HG03558 (cell line): ENCODE measurements at regions not wholly inside any gene's neighbourhood (a gene's known extent, or its start where the extent isn't known, plus 50 kb on each side); places are given as distances from the start of the nearest gene placed in this dataset.

Experiments
- ATAC-seq: cut with Tn5 transposase; IDR thresholded peaks from one replicate; pipeline ENCODE4 v1.9.1; 2021; ENCODE audit warnings: moderate number of reproducible peaks; ENCODE audit not compliant: unreplicated experiment; ENCODE audit errors: extremely low read depth

DNA sequence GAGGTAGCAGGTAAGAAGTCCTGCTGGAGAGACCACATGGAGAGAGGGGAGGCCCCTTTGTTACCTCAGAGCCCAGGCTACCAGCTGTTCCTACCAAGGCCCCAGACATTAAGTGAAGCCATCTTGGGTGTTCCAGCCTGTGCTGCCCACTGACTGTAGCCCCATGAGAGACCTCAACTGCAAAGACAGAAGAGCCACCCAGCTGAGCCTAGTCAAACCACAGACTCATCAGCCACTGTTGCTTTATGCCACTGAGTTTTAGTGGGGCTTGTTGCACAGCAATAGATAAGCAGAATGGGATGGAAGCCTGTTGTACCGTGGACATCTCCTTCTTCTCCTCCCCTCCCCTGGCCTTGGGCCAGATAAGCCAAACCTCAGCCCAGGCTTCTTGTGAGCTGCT is 83.9 kb downstream of the ADRA2C start:
- no peak for ATAC-seq

DNA sequence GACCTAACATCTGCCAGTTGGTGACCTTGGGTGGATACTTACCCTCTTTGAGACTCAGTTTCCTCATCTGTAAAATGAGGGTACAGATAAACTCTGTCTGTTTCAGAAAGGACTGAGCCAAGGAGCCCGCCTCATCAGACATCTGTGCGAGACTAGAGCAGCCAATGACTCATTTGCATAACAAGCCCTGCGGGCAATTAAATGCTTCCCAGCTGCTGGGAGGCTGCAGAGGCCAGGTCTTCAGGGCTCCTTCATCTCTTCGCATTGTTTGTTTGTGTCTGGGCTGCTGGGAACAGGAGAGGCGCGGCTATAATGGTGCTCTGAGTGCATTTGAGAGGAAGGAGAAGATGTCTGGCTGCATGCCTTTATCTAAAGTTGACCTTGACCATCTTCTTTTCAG is 85.0 kb downstream of the ADRA2C start:
- ATAC-seq = no peak

DNA sequence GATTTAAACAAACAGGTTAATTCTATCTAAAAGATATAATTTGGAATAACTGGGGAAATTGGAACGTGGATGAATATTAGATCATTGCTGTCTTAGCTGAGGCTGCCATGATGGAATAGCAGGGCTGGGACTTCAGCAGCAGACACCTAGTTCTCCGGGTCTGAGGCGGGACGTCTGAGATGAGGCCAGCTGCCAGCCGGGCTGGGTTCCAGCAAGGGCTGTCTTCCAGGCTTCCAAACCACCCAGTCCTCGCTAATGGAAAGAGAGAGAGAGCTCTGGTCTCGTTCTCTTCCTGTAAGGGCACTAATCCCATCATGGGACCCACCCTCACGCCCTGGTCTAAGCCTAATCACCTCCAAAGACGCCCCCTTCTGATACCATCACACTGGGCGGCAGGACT is 85.7 kb downstream of the ADRA2C start:
- ATAC-seq = no peak

- ATAC-seq = no peak
Observed at GRCh38 chr4:3852309-3852708, 86.1 kb downstream of the ADRA2C start.

- no peak for ATAC-seq
Observed at GRCh38 chr4:3852711-3853110, 86.5 kb downstream of the ADRA2C start.

DNA sequence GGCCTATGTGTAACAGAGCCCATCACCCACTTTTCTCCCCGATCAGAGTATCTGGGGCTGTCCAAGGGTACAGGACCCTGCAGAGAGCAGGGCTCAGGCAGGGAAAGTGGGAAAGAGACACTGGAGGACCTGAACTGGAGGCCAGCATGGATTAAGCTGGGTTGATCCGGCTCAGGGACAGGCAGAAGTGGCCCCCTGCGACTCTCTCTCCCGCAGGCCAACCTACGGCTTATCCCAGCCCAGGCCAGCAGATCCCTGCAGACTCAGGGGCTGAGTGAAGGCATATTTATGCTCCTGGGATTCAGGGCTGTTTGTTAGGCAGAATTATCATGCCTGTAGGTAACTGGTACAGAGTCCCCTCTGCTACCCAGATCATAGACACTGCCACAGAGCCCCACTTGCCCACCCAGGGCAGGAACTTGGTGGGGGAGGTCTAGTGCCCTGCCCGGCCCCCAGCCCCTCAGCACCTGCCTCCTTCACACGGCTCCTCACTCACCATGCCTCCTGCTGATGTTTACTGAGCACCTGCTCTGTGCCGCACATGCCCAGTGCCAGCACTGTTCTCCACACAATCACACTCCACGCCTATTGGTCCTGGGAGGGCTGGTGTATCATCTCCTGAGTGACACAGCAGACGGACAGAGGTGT is 87.3 kb downstream of the ADRA2C start:
- ATAC-seq = no peak

GRCh38 chr4:3854661-3855060 is 88.5 kb downstream of the ADRA2C start:
- ATAC-seq = no peak

GRCh38 chr4:3855646-3856045 is 89.5 kb downstream of the ADRA2C start:
- no peak for ATAC-seq

- no peak for ATAC-seq
Observed at GRCh38 chr4:3856604-3857204, 90.5 kb downstream of the ADRA2C start.

- no peak for ATAC-seq
Observed at GRCh38 chr4:3857269-3857926, 91.2 kb downstream of the ADRA2C start.

- ATAC-seq = no peak
Observed at GRCh38 chr4:3858046-3858730, 92.0 kb downstream of the ADRA2C start.

GRCh38 chr4:3858765-3859388 is 92.7 kb downstream of the ADRA2C start:
- no peak for ATAC-seq

- ATAC-seq = no peak
Observed at GRCh38 chr4:3859571-3859970, 93.4 kb downstream of the ADRA2C start.

- no peak for ATAC-seq
Observed at GRCh38 chr4:3860061-3860912, 94.1 kb downstream of the ADRA2C start.

DNA sequence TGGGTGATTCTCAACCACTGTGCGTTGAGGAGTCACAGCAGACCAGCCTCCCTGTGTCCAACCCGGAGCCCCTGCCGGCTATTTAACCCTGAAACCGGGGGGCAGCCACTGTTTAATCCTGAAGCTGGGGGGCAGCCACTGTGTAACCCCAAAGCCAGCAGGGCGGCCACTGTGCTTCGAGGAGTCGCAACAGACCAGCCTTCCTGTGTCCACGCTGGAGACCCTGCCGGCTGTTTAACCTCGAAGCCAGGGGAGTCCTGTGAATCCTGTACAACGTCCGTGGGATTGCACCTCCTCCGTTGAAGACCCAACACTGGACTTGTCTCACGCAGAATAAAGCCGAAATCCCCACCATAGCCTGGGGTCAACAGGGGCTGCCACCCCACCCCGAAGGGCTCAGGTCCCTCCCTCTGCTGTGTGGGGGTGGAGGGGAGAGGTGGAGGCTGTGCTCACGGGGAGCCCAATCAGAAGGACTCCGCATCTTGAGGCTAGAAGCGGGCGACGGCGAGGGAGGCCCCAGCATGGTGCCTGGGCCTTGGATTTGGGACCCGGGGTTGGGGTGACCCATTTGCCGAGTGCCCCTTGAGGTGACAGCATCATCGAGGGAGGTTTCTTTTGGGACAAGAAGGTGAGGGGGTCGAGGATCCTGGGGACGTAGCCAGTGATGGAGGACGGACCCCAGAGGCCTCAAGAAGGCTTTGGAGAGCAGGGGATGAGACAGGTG is 94.9 kb downstream of the ADRA2C start:
- no peak for ATAC-seq

GRCh38 chr4:3861720-3862639 is 95.8 kb downstream of the ADRA2C start:
- no peak for ATAC-seq

DNA sequence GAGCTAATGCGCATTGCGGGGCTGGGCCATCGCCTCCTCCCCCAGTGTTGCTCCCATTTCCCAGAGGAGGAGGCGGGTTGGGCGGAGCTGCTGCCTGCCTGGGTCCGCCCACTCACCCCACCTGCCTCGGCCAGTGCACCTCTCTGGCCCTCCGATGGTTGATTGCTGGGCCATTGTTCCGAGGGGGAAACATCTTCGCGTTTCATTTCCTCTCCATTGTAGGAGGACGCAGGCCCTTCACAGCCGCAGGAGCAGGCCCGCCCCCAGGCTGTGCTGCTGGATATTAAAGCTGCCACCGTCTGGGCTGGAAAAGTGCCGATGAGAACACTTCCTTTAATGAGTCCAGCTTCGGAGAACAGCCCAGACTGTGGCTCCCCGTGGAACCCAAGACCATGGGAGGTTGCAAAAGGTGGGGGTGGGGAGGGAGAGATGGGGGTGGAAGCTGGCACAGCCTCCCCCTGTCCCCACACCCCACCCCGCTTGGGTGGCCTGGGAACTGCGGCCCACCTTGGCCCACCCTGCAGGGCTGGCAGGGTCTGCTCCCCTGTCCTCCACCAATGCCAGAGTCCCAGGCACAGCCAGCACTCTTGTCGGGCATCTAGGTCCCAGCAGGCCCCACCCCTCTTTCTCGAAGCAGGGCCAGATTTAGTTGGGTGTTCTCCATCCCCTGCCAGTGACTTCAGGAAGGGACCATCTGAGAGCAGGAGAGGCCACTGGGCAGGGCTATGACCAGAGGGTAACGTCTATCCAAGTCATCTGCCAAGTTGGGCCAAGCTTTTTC is 96.6 kb downstream of the ADRA2C start:
- no peak for ATAC-seq
